Omental fat pad (tissue), 3 donors: ENCODE measurements at regions not wholly inside any gene's neighbourhood (a gene's known extent, or its start where the extent isn't known, plus 50 kb on each side); places are given as distances from the start of the nearest gene placed in this dataset.
A peak's percentile ranks its signal among the peaks of the same experiment; 100 is the strongest.
"Not testable (repeated sequence)": the region's sequence is repeated elsewhere in the genome, so short reads cannot be mapped to it uniquely, and the experiment has no call there.

ENCODE experiments used
- ATAC-seq: fragments of 150-250 bp; one replicate; pipeline ENCODE4 v1.9.1; 2016; ENCODE audit warnings: mild to moderate bottlenecking, moderate library complexity; ENCODE audit not compliant: low FRiP score
- DNase-seq: peaks from one replicate; pipeline ENCODE4 v3.0.0-alpha.2; 2019; ENCODE audit warnings: low spot score
- TF ChIP-seq, protein P1 (sequence below), 3 donors: fragments of 450-650 bp; IDR thresholded peaks; one replicate each; pipeline ENCODE4 v1.5.1; 2016 to 2017; ENCODE audit warnings: antibody characterized with exemption in 3 of 3, mild to moderate bottlenecking in 3 of 3, moderate library complexity in 2 of 3

DNA sequence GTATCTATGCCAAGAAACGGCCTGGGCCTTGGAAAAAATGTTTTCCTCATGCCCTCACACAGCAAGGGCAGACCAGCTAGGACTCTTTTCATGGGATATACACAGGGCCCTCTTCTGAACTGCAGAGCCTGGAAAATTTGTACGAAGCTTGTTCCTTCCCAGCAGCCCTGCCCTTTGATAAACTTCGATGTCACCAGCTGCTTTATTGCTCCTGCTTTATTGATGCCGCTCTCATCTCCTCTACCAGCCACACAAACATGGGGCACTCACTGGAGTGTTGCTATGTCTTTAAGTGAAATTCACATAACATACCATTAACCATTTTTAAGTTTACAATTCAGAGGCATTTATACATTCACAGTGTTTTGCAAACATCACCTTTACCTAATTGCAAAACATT is 197.9 kb downstream of the KTN1 start:
- DNase-seq (no peak), ATAC-seq (no peak)
- TF ChIP-seq, protein P1, sequence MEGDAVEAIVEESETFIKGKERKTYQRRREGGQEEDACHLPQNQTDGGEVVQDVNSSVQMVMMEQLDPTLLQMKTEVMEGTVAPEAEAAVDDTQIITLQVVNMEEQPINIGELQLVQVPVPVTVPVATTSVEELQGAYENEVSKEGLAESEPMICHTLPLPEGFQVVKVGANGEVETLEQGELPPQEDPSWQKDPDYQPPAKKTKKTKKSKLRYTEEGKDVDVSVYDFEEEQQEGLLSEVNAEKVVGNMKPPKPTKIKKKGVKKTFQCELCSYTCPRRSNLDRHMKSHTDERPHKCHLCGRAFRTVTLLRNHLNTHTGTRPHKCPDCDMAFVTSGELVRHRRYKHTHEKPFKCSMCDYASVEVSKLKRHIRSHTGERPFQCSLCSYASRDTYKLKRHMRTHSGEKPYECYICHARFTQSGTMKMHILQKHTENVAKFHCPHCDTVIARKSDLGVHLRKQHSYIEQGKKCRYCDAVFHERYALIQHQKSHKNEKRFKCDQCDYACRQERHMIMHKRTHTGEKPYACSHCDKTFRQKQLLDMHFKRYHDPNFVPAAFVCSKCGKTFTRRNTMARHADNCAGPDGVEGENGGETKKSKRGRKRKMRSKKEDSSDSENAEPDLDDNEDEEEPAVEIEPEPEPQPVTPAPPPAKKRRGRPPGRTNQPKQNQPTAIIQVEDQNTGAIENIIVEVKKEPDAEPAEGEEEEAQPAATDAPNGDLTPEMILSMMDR (IDR thresholded peaks at IDR 0.05): no peak

DNA sequence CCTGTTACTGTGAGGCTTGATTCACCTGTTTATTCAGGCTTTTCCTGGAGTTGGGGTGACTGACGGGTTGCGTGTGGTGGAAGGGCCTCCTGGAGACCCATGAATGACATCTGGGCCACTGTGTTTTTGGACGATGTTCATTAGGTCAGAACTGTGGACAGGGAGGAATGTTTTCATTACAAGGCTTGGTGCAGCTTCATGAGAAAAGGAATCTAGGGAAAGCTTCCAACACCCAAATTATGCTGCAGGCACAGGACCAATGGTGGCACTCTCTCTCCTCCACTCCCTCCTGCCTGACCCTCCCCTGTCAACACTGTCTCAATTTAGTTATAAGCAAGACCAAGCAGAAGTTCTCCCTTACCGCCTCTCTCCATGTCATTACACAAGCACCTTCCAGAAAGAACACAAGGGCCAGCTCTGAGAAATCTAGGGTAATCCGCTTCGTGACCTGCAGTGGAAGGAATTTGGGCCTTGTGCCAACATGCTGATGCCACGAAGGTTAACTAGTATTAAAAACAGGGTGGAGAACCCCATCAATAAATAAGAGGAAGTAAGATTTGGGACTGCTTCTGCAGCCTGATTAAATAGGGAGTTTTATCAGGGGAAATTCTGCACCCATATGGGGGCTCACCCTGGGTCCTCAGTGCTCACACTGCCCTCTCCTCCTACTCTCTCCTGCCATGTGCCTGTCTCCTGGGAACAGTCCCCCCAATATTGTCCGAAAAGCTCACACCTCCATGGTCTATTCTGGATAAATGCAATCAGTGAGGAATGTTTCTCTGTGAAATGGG is 200.3 kb downstream of the KTN1 start:
- ATAC-seq: peak; percentile 60
- TF ChIP-seq, protein P1 (IDR thresholded peaks at IDR 0.05): no peak
- DNase-seq: peak; percentile 35

DNA sequence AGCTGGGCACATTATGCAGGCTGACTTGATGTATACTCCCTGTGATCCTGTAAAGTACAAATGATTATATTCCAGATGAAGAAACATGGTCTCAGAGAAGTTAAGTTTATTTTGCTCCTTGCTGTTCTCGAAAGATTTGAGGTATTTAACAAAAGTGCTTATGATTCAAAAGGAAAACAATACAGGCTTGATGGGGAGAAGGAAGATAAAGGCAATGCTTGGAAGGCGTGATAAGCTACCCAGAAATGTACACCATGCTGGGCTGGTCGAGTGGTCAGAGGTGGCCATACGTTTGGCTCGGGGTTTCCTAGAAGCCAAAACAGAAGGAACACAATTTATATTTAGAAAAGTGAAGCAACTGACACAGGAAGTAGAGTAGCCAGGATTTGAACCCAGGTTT is 201.0 kb downstream of the KTN1 start:
- DNase-seq: no peak
- no peak for ATAC-seq
- TF ChIP-seq, protein P1 (IDR thresholded peaks at IDR 0.05): no peak

DNA sequence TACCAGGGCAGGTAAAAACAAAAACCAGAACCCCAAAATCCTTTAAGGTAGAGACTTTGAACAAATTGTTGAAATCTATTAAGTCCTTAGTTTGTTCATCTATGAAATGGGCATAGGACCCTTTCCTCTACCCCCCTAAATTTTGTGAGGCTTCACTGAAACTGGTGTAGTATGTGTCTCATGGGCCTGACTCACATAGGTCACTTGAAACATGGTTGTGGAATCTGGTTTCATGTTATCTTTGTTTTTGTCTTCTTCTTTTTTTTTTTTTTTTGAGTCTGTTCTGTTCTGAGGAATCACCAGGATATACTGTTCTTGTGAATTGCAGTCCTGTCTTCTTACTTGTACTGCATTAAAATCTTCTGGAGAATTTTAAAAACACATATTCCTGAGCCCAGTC is 202.2 kb downstream of the KTN1 start:
- no peak for DNase-seq
- TF ChIP-seq, protein P1 (IDR thresholded peaks at IDR 0.05): no peak
- ATAC-seq: no peak

DNA sequence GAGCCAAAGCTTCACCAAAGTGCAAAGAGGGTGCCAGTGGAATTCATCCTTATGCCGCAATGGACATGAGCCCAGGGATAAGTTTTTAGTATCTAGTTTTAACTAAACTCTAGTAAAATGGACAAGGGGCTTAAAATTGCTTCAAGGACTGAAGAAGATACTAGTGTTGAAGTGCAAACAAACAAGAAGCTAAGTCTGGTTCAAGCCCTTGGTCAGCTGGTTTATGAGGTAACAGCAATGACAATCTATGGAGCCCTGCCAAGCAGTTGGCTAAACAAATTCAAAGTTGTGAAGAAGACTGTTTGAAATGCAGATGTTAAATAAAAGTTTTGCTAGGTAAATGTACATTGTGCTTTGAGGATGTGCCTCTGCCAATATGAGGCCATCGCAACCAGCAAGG is 209.4 kb downstream of the KTN1 start:
- no peak for DNase-seq

DNA sequence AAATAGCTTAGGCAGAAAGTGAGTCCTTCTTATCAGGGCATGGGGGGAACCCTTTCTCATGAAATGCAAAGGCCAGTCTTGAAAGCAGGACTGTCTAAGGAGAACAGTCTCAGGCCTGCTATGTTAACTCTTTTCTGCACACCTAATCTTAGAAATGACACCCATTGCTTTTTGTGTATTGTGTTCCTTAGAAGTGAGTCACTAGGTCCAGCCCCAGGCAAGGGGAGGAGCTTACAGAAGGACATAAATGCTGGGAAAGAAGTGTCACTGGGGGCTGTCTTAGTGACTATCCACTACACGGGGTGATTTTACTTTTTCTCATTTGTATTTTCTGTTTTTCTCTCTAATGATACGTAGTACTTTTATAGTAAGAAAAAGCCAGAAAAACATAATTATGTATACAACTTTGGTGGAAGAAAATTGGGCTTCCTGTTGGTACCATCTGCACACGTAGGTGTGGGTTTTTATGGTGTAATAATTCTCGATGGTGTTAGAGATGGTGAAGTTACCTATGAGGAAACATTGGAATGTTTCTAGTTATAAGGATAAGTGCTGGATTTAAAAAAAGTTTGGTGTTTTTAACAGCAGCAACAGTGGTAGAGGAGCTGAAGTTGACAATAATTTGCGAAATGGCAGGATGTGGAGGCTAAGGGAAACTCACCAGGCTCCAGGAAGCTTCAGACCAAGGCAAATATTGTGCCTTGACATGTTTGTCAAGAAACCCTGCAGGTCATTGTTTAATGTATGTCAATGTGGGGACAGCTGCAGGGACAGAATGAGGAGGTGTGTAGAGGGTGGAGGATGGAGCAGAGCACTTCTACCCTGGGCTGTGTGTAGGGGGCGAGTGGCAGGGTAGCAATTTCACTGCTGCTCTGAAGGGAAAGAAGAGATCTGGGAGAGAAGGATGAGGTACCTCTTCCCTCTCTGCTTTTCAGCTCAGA is 214.9 kb downstream of the KTN1 start:
- TF ChIP-seq, protein P1 (IDR thresholded peaks at IDR 0.05): no peak
- ATAC-seq: no peak
- no peak for DNase-seq

More for the DNA sequence above, 209.4 kb downstream of the KTN1 start:
- no peak for ATAC-seq
- TF ChIP-seq, protein P1 (IDR thresholded peaks at IDR 0.05): no peak

DNA sequence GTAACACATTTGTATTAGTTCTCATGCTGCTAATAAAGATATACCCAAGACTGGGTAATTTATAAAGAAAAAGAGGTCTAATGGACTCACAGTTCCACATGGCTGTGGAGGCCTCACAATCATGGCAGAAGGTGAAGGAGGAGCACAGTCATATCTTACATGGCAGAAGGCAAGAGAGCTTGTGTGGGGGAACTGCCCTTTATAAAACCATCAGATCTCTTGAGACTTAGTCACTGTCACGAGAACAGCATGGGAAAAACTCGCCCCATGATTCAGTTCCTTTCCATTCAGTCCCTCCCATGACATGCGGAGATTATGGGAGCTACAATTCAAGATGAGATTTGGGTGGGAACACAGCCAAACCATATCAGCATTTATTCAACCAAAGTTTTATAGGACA is 216.5 kb downstream of the KTN1 start:
- not testable (repeated sequence) for DNase-seq, ATAC-seq
